ENCODE measurements at regions not wholly inside any gene's neighbourhood (a gene's known extent, or its start where the extent isn't known, plus 50 kb on each side); places are given as distances from the start of the nearest gene placed in this dataset.

- no peaks in the 10 kb centered on the region for H4K20me1 ChIP-seq (ENCODE audit: insufficient read depth, low read length)
- no peaks in the 10 kb centered on the region for H3K27me3 ChIP-seq (ENCODE audit: insufficient read depth, low read length)
- no peak for TF ChIP-seq CTCF (IDR thresholded peaks at IDR 0.05; ENCODE audit: extremely low read depth, low read depth, low read length)
- no peak for DNase-seq (ENCODE audit: insufficient read length, low spot score, missing footprints)
- H3K9me3 ChIP-seq (ENCODE audit: low read depth, low read length) = no peaks in the 10 kb centered on the region
- peak overlapping the region; percentile 14 for H2AFZ ChIP-seq (ENCODE audit: low read length)
- H3K27ac ChIP-seq (ENCODE audit: low read depth, low read length) = no peak overlapping the region
- no peak overlapping the region for H3K4me3 ChIP-seq (ENCODE audit: insufficient read depth, low read length)
- H3K79me2 ChIP-seq (ENCODE audit: insufficient read depth, low read length) = no peaks in the 10 kb centered on the region
- peaks cover 16% of the 10 kb centered on the region for H3K4me1 ChIP-seq (ENCODE audit: insufficient read depth, low read length)
- no peak overlapping the region for H3K4me2 ChIP-seq (ENCODE audit: insufficient read depth, low read length)
- H3K36me3 ChIP-seq (ENCODE audit: insufficient read depth, low read length) = no peaks in the 10 kb centered on the region
These were observed 470.4 kb upstream of the IGFBP3 start for GRCh38 chr7:46391231-46392201.

- Histone ChIP-seq H3K36me3 (ENCODE audit: insufficient read depth, low read length) (no peaks in the 10 kb centered on the region), H3K4me2 (ENCODE audit: insufficient read depth, low read length) (no peak overlapping the region), H3K27me3 (ENCODE audit: insufficient read depth, low read length) (no peaks in the 10 kb centered on the region), H2AFZ (ENCODE audit: low read length) (no peak overlapping the region), H3K4me1 (ENCODE audit: insufficient read depth, low read length) (peaks cover 26% of the 10 kb centered on the region), H3K9me3 (ENCODE audit: low read depth, low read length) (no peaks in the 10 kb centered on the region), H4K20me1 (ENCODE audit: insufficient read depth, low read length) (no peaks in the 10 kb centered on the region), H3K4me3 (ENCODE audit: insufficient read depth, low read length) (no peak overlapping the region), H3K27ac (ENCODE audit: low read depth, low read length) (no peak overlapping the region), H3K79me2 (ENCODE audit: insufficient read depth, low read length) (no peaks in the 10 kb centered on the region)
- TF ChIP-seq CTCF (IDR thresholded peaks at IDR 0.05; ENCODE audit: extremely low read depth, low read depth, low read length) = peak; percentile 34
- no peak for DNase-seq (ENCODE audit: insufficient read length, low spot score, missing footprints)
These were observed 469.0 kb upstream of the IGFBP3 start for GRCh38 chr7:46390042-46390441.

GRCh38 chr7:46389146-46389545 lies 468.1 kb upstream of the IGFBP3 start:
- no peak for TF ChIP-seq CTCF (IDR thresholded peaks at IDR 0.05; ENCODE audit: extremely low read depth, low read depth, low read length)
- Histone ChIP-seq H2AFZ (ENCODE audit: low read length) (no peak overlapping the region), H3K27me3 (ENCODE audit: insufficient read depth, low read length) (no peaks in the 10 kb centered on the region), H3K4me3 (ENCODE audit: insufficient read depth, low read length) (no peak overlapping the region), H3K79me2 (ENCODE audit: insufficient read depth, low read length) (no peaks in the 10 kb centered on the region), H3K9me3 (ENCODE audit: low read depth, low read length) (no peaks in the 10 kb centered on the region), H3K36me3 (ENCODE audit: insufficient read depth, low read length) (no peaks in the 10 kb centered on the region), H4K20me1 (ENCODE audit: insufficient read depth, low read length) (no peaks in the 10 kb centered on the region), H3K4me1 (ENCODE audit: insufficient read depth, low read length) (peaks cover 30% of the 10 kb centered on the region), H3K4me2 (ENCODE audit: insufficient read depth, low read length) (no peak overlapping the region), H3K27ac (ENCODE audit: low read depth, low read length) (peak overlapping the region; percentile 9)
- no peak for DNase-seq (ENCODE audit: insufficient read length, low spot score, missing footprints)

GRCh38 chr7:46387646-46388045 lies 466.6 kb upstream of the IGFBP3 start:
- Histone ChIP-seq H3K36me3 (ENCODE audit: insufficient read depth, low read length) (no peaks in the 10 kb centered on the region), H2AFZ (ENCODE audit: low read length) (no peak overlapping the region), H3K4me2 (ENCODE audit: insufficient read depth, low read length) (no peak overlapping the region), H3K79me2 (ENCODE audit: insufficient read depth, low read length) (no peaks in the 10 kb centered on the region), H3K9me3 (ENCODE audit: low read depth, low read length) (no peaks in the 10 kb centered on the region), H3K27me3 (ENCODE audit: insufficient read depth, low read length) (no peaks in the 10 kb centered on the region), H3K4me3 (ENCODE audit: insufficient read depth, low read length) (no peak overlapping the region), H3K4me1 (ENCODE audit: insufficient read depth, low read length) (peaks cover 37% of the 10 kb centered on the region), H4K20me1 (ENCODE audit: insufficient read depth, low read length) (no peaks in the 10 kb centered on the region), H3K27ac (ENCODE audit: low read depth, low read length) (peak overlapping the region; percentile 99)
- DNase-seq (ENCODE audit: insufficient read length, low spot score, missing footprints) = no peak
- no peak for TF ChIP-seq CTCF (IDR thresholded peaks at IDR 0.05; ENCODE audit: extremely low read depth, low read depth, low read length)

All from osteoblast (primary cell).